Fibroblast of skin of back (primary cell): ENCODE measurements at regions not wholly inside any gene's neighbourhood (a gene's known extent, or its start where the extent isn't known, plus 50 kb on each side); places are given as distances from the start of the nearest gene placed in this dataset.
A peak's percentile ranks its signal among the peaks of the same experiment; 100 is the strongest.
"Not testable (repeated sequence)": the region's sequence is repeated elsewhere in the genome, so short reads cannot be mapped to it uniquely, and the experiment has no call there.

Source experiments
- DNase-seq: peaks from one replicate; pipeline ENCODE4 v3.0.0-alpha.2; 2013

DNA sequence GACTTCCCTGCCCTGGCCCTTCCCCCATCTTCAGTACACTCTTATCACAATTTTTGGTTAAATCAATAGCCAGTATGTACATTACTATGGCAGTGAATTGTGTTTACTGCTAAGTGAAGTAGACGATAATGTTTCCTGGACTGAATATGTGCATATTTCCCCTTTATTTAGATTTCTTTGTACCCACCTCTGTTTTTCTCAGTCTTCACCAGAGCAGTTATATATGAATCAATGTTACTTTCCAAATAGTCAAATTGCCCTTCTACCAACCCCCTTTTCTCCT lies 97.1 kb upstream of the HS6ST1 start:
- no peak for DNase-seq

GRCh38 chr2:128416109-128416785 lies 97.6 kb upstream of the HS6ST1 start:
- DNase-seq, result peak; percentile 48

GRCh38 chr2:128416806-128417205 lies 98.1 kb upstream of the HS6ST1 start:
- no peak for DNase-seq

GRCh38 chr2:128417264-128417663 lies 98.6 kb upstream of the HS6ST1 start:
- not testable (repeated sequence) for DNase-seq

DNA sequence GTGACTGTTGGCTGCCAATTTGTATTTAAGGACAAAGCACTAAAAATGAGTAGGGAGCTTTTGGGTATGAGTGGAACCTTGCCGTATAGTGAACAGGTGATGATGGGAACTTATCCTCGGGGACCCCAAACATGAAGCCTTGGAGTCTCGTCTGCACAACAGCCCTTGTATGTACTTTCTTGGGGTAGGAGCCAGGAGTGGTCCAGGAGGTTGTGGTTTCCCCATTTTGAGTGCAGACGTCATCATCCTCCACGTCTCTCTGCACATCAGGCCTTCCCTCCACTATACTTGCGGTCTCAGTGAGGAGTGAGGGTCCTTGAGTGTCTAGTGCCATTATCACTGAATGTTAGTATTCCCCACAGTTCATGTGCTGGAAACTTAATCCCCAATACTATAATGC lies 101.5 kb upstream of the HS6ST1 start:
- no peak for DNase-seq

- no peak for DNase-seq
These were observed 102.1 kb upstream of the HS6ST1 start for GRCh38 chr2:128420776-128421175.

GRCh38 chr2:128421286-128421685 lies 102.6 kb upstream of the HS6ST1 start:
- DNase-seq, result no peak

DNA sequence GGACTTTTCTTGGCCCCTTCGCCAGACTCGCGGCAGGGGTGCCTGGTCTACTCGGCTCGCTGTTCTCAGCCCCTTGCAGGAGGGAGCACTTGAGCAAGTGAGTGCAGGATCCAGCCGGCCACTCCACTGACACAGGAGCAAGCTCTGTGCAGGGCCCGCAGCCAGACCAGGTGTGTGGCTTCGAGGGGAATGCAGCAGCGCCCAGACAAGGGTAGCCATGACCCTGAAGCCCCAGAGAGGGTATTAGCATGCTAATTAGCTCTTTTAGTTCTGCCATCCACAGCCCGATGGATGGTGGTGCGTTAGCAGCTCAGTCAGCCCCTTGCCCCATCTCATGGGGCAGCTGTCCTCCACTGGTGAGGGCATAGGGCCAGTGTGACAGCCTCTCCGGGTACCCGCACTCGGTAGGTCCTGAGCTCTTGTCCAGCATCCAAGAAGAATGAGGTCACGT lies 103.2 kb upstream of the HS6ST1 start:
- no peak for DNase-seq

DNA sequence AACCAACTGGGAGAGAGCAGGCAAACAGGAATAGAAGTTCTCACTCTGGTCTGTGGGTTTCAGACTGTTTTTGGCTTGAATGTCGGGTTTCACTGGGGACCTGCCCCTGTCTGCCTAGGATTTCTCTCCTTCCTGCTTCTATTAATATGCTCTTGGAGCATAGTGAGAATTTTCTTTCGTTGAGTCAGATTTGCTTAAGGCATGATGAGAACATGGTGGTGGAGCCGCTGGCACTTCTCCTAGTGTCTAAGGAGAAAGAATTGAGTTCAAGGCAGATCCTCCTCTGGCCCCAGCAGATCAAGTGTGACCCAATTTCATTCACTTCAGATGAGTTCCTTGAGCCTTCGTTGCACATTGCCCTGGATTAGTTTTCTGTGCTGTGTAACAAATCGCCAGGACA lies 103.9 kb upstream of the HS6ST1 start:
- peak; percentile 98 for DNase-seq

GRCh38 chr2:128423788-128424165 lies 105.1 kb upstream of the HS6ST1 start:
- DNase-seq, result no peak

DNA sequence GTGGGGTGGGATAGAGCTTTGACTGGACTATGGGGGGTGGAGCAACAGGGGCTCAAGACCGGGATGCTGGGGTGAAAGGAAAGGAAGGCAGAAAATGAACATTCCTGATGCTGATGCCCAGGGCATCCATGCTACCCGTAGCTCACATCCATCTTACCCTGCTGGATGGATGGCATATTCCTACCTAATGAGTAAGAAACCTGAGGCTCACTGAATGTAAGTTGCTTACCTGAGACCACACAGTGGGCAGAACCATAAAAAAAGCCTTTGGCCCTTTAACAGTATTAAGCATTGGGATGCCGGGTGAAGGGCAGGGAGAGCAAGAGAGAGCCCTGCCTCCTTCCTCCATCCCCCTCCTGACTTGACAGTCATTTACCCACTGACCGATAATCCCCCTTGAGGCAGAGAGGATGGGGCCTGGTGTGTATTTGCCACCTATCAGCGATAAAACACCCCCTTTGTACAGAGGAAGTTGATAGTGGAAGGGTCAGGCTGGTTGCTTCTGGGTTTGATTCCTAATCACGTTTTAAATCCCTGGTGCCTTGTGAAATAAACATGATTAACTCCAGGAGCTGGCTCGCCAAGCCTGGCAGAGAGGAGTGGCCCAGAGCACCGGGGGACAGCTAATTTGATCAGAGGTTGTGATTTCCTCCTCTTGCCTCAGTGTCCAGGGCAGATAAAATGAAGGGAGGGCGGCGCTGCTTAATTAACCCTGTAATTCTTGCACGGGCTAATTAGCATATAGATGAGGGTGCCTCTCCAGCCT lies 105.9 kb upstream of the HS6ST1 start:
- peak; percentile 19 for DNase-seq

GRCh38 chr2:128425216-128425615 lies 106.5 kb upstream of the HS6ST1 start:
- no peak for DNase-seq

- peak; percentile 88 for DNase-seq
These were observed 107.3 kb upstream of the HS6ST1 start for GRCh38 chr2:128425731-128426620.

DNA sequence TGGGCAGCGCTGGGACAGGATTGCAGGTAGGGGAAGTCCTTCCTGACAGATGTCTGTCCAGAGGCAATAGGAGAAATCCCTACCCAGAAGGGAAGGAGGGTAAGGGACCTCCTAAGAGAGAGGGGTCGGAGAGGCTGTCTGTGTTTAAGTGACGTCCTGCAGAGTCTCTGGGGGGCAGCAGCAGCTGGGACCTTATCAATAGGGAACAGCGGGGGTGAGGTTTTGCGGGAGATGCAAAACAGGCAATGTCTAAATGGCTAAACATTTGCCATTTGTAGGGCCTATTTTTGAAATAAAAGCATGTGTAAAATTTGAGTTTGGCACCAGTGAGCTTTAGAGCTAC lies 108.7 kb upstream of the HS6ST1 start:
- DNase-seq, result no peak

DNA sequence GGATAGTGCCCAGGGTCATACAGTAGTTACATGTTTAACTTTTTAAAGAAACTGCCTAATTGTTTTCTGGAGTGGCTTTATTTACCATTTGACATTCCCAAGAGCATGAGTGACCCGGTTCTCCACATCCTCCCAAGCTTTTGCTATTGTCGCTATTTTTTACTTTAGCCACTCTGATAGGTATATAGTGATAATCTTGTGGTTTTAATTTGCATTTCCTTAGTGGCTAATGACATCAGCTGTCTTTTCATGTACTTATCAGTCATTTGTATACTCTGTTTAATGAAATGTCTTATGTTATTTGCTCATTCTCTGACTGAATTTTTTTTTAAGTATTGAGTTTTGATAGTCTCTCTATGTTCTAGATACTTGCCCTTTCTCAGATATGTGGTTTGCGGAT lies 109.7 kb upstream of the HS6ST1 start:
- no peak for DNase-seq

DNA sequence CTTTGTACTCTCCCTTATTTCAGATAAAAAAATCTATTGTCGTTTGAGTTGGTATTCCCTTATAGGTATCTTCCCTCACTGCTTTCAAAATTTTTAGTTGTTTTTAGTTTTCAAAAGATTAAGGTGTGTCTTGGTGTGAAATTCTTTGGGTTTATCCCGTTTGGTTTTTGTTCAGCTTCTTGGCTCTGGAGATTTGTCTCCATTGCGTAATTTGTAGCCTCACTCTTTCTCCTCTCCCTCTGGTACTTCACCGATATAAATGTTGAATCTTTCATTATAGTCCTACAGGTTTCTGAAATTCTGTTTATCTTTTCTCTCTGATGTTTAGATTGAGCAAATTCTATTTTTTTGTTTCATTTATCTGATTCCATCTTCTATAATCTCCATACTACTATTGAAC lies 113.8 kb upstream of the HS6ST1 start:
- DNase-seq, result no peak

GRCh38 chr2:128433911-128434550 lies 115.4 kb upstream of the HS6ST1 start:
- no peak for DNase-seq

DNA sequence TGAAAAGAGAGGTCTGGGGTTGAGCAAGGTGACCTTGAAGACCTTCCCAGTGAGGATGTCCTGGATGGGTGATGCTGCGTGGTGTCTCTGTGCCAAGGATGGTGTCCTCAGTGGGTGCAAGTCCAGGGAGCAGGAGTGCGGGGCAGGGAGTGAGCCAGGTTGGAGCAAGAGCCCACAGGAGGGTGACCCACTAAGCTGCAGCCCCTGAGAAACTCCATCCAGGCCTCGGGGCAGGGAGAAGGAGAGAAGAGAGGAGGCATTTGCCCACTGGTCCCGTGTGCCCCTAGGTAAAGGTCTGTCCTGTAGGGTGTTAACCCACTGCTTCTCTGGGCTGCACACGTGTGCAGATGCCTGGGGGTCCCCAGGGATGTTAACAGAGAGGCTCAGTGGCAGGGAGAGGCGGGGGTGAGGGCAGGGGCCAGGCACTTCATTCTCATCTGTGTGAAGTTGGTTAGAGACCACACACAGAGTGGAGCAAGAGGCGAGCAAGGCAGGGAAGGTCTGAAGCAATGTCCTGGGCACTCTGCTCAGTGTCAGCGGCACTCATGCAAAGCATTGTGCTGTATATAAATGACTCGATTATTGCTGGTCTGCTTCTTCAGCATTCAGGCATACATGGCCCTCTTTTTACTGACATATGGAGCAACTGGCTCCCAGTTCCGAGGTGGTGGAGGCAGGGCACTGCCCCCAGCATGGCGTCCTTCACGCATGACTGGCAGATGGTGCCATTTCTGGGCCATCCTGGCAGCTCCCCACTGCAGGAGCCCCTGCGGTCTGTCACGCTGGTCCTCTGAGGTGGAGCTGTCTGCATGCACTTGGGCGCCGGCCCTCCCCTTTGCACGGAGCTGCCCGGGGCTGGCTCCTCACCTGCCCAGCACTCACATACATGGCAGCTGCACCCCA lies 117.2 kb upstream of the HS6ST1 start:
- no peak for DNase-seq

- no peak for DNase-seq
These were observed 118.0 kb upstream of the HS6ST1 start for GRCh38 chr2:128436479-128437203.

- DNase-seq, result no peak
These were observed 118.5 kb upstream of the HS6ST1 start for GRCh38 chr2:128437204-128437565.

DNA sequence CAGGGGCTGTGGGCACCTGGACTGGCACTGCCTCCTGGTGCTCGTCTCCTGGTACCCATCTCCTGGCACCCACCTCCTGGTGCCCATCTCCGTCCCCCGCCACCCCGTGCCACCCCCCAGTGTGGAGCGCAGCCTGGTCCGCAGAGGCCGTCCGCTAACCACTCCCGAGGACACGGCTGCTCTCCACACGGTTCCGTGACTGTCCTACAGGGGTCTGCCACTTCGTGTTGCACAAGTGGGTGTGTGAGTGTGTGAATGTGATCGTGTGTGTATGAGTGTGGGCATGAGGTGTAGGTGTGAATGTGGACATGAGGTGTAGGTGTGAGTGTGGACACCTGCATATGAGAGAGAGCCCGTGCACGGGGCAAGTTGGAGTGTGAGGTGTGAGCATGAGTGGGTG lies 119.4 kb upstream of the HS6ST1 start:
- no peak for DNase-seq
